Cardiac muscle cell (in vitro differentiated cells and primary cell): ENCODE measurements at regions not wholly inside any gene's neighbourhood (a gene's known extent, or its start where the extent isn't known, plus 50 kb on each side); places are given as distances from the start of the nearest gene placed in this dataset.

Experiments
- DNase-seq, 2 donors: peaks; one replicate each; pipeline versions ENCODE4 v3.0.0 to v3.0.0-alpha.2; 2010 to 2017; ENCODE audit warnings: low read depth in 1 of 2, low spot score in 1 of 2
- H3K27ac ChIP-seq: fragments of 200-600 bp; sonication (generic); 2 replicates; pipeline ENCODE4 v1.5.1; 2016
- H3K27me3 ChIP-seq: fragments of 200-600 bp; sonication (generic); 2 replicates; pipeline ENCODE4 v1.6.0; 2016; ENCODE audit warnings: control low read depth
- H3K36me3 ChIP-seq: fragments of 200-600 bp; sonication (generic); 2 replicates; pipeline ENCODE4 v1.5.1; 2016; ENCODE audit warnings: control low read depth
- H3K4me1 ChIP-seq: fragments of 200-600 bp; sonication (generic); 2 replicates; pipeline ENCODE4 v1.8.1; 2017; ENCODE audit warnings: low read depth, mild to moderate bottlenecking, mixed run types
- H3K4me3 ChIP-seq: fragments of 200-600 bp; sonication (generic); 2 replicates; pipeline ENCODE4 v1.5.1; 2016; ENCODE audit warnings: mild to moderate bottlenecking
- H3K9me3 ChIP-seq: fragments of 200-600 bp; sonication (generic); 2 replicates; pipeline ENCODE4 v1.5.1; 2017; ENCODE audit warnings: low read depth, mild to moderate bottlenecking, control low read depth
- CTCF ChIP-seq: IDR thresholded peaks from 2 replicates; pipeline ENCODE4 v1.5.1; 2012; ENCODE audit warnings: low read depth, mild to moderate bottlenecking, low read length

- Histone ChIP-seq H3K36me3 (no peaks in the 10 kb centered on the region), H3K27ac (no peak overlapping the region), H3K4me1 (no peaks in the 10 kb centered on the region), H3K9me3 (no peaks in the 10 kb centered on the region), H3K4me3 (no peak overlapping the region), H3K27me3 (no peaks in the 10 kb centered on the region)
- no peak for DNase-seq
- no peak for TF ChIP-seq CTCF
Observed at GRCh38 chr2:763766-764525, 86.7 kb upstream of the TMEM18 start.

- Histone ChIP-seq H3K9me3 (no peaks in the 10 kb centered on the region), H3K27me3 (no peaks in the 10 kb centered on the region), H3K36me3 (no peaks in the 10 kb centered on the region), H3K4me3 (no peak overlapping the region), H3K4me1 (no peaks in the 10 kb centered on the region), H3K27ac (no peak overlapping the region)
- TF ChIP-seq CTCF = no peak
- DNase-seq = no peak
Observed at GRCh38 chr2:762646-763045, 85.4 kb upstream of the TMEM18 start.

- H3K27ac ChIP-seq = no peak overlapping the region
- no peaks in the 10 kb centered on the region for H3K4me1 ChIP-seq
- no peak for DNase-seq
- TF ChIP-seq CTCF = no peak
- no peaks in the 10 kb centered on the region for H3K27me3 ChIP-seq
- no peaks in the 10 kb centered on the region for H3K9me3 ChIP-seq
- no peak overlapping the region for H3K4me3 ChIP-seq
- no peaks in the 10 kb centered on the region for H3K36me3 ChIP-seq
Observed at GRCh38 chr2:761384-761783, 84.2 kb upstream of the TMEM18 start.

- no peaks in the 10 kb centered on the region for H3K36me3 ChIP-seq
- TF ChIP-seq CTCF = no peak
Observed at GRCh38 chr2:760001-760400, 82.8 kb upstream of the TMEM18 start.

GRCh38 chr2:758073-758820 lies 81.0 kb upstream of the TMEM18 start:
- Histone ChIP-seq H3K4me3 (no peak overlapping the region), H3K27ac (no peak overlapping the region), H3K4me1 (no peaks in the 10 kb centered on the region), H3K9me3 (no peaks in the 10 kb centered on the region), H3K36me3 (no peaks in the 10 kb centered on the region), H3K27me3 (no peaks in the 10 kb centered on the region)
- TF ChIP-seq CTCF = no peak
- no peak for DNase-seq

More at GRCh38 chr2:760001-760400, 82.8 kb upstream of the TMEM18 start:
- H3K9me3 ChIP-seq = no peaks in the 10 kb centered on the region
- no peak overlapping the region for H3K27ac ChIP-seq
- no peak overlapping the region for H3K4me3 ChIP-seq
- DNase-seq = no peak
- no peaks in the 10 kb centered on the region for H3K27me3 ChIP-seq
- H3K4me1 ChIP-seq = no peaks in the 10 kb centered on the region
